AG04450 (cell line): ENCODE measurements at regions not wholly inside any gene's neighbourhood (a gene's known extent, or its start where the extent isn't known, plus 50 kb on each side); places are given as distances from the start of the nearest gene placed in this dataset.
A peak's percentile ranks its signal among the peaks of the same experiment; 100 is the strongest.

Experiments
- CTCF ChIA-PET: fragments of 300-600, 350-600 bp; formaldehyde crosslinking; extraction: SDS; loops from one replicate; lab custom pipeline; 2022; ENCODE audit warnings: antibody characterized with exemption, inconsistent platforms; lab: Charles Lee
- POLR2A ChIA-PET: fragments of 350-600 bp; formaldehyde crosslinking; extraction: SDS; loops from one replicate; lab custom pipeline; 2021; ENCODE audit warnings: antibody characterized with exemption, inconsistent platforms; lab: Yijun Ruan, JAX
- DNase-seq: peaks from one replicate; pipeline ENCODE4 v3.0.0-alpha.2; 2011; ENCODE audit warnings: low read depth, low spot score
- H3K27ac ChIP-seq: one replicate; pipeline ENCODE4 v1.5.1; 2012; ENCODE audit warnings: low read depth, low read length, control low read depth
- H3K27me3 ChIP-seq: one replicate; pipeline ENCODE4 v1.6.0; 2012; ENCODE audit warnings: low read length; ENCODE audit not compliant: control insufficient read depth, insufficient read depth
- H3K4me3 ChIP-seq: 2 replicates; pipeline ENCODE4 v1.5.1; 2011; ENCODE audit warnings: mild to moderate bottlenecking, low read depth, low read length, control low read depth
- H3K9me3 ChIP-seq: 2 replicates; pipeline ENCODE4 v1.5.1; 2012; ENCODE audit warnings: low read length; ENCODE audit not compliant: control insufficient read depth, insufficient read depth
- TF ChIP-seq, protein P1 (sequence below): IDR thresholded peaks from 2 replicates; pipeline ENCODE4 v1.5.1; 2011; ENCODE audit warnings: low read depth, low read length, control low read depth, inconsistent platforms

DNA sequence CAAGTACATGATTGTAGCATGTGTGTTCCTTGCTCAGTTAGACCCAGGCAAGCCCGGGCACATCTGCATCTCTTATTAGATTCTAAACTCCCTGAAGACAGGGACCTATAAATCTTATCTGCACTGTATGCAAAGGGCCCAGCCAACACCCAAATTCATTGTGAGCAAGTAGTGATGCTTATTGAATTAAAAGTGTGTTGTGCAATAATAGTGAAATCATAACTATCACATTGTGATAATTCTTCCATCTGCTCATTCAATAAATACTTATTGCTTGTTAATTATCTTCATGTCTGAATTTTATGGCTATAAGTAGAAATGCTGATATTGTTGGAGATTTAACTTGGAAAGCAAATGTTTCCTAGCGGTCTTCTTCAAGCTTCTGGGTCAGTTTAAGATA is 387.5 kb downstream of the SLC4A3 start:
- Histone ChIP-seq H3K9me3 (no peaks in the 10 kb centered on the region), H3K4me3 (no peak overlapping the region), H3K27me3 (no peaks in the 10 kb centered on the region), H3K27ac (no peak overlapping the region)
- CTCF ChIA-PET: interaction anchor here (1.0 kb wide), 1 partner anchor 22 kb away, joined by 7 read pairs; no protein-coding TSS in a partner anchor
- POLR2A ChIA-PET: no interaction called here
- no peak for DNase-seq
- TF ChIP-seq, protein P1, sequence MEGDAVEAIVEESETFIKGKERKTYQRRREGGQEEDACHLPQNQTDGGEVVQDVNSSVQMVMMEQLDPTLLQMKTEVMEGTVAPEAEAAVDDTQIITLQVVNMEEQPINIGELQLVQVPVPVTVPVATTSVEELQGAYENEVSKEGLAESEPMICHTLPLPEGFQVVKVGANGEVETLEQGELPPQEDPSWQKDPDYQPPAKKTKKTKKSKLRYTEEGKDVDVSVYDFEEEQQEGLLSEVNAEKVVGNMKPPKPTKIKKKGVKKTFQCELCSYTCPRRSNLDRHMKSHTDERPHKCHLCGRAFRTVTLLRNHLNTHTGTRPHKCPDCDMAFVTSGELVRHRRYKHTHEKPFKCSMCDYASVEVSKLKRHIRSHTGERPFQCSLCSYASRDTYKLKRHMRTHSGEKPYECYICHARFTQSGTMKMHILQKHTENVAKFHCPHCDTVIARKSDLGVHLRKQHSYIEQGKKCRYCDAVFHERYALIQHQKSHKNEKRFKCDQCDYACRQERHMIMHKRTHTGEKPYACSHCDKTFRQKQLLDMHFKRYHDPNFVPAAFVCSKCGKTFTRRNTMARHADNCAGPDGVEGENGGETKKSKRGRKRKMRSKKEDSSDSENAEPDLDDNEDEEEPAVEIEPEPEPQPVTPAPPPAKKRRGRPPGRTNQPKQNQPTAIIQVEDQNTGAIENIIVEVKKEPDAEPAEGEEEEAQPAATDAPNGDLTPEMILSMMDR: no peak

DNA sequence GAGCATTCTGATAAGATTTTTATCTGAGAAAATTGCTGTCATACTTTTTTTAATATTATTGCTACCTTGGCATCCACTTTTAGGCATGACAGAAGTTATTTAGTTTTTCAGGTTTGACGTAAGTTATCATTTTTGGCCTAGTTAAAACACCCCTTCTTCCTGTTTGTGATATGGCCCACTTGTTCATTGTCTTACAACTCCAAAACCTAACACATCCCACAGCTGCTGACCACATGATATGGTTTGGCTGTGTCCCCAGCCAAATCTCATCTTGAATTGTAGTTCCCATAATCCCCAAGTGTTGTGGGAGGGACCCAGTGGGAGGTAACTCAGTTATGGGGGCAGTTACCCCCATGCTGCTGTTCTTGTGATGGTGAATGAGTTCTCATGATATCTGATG is 388.1 kb downstream of the SLC4A3 start:
- H3K9me3 ChIP-seq: no peaks in the 10 kb centered on the region
- TF ChIP-seq, protein P1: no peak
- no peak overlapping the region for H3K4me3 ChIP-seq
- ChIA-PET CTCF (interaction anchor here (1.0 kb wide), 1 partner anchor 21 kb away, joined by 7 read pairs; no protein-coding TSS in a partner anchor), POLR2A (no interaction called here)
- no peaks in the 10 kb centered on the region for H3K27me3 ChIP-seq
- no peak for DNase-seq
- H3K27ac ChIP-seq: no peak overlapping the region

- CTCF ChIA-PET: no interaction called here
- no peaks in the 10 kb centered on the region for H3K27me3 ChIP-seq
- TF ChIP-seq, protein P1: no peak
- no peak overlapping the region for H3K27ac ChIP-seq
- no peak for DNase-seq
- no peaks in the 10 kb centered on the region; the same call in 1 of the 2 replicates for H3K9me3 ChIP-seq
- POLR2A ChIA-PET: no interaction called here
- H3K4me3 ChIP-seq: no peak overlapping the region
These were observed 397.8 kb downstream of the SLC4A3 start for GRCh38 chr2:220025207-220025606.

DNA sequence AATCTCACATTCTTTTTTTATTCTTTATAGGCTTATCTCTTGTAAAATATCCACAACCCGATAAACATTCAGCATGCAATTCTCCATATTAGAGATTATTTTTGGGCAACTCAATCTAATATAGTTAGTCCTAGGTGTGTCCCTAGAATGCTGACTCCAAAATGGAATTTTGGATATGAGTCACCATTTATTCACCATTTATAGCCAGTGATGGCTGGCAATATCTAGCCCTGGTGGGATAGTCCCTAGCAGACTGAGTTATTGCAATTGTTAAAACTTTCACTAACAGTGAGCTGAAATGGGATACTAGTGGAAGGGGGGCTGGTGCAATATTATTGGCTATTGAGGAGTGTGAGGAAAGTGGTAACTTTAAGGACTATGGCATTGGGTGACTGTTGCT is 401.6 kb downstream of the SLC4A3 start:
- no peak overlapping the region for H3K27ac ChIP-seq
- ChIA-PET POLR2A (no interaction called here), CTCF (interaction anchor here (0.8 kb wide), 1 partner anchor 9 kb away, joined by 5 read pairs; no protein-coding TSS in a partner anchor)
- no peaks in the 10 kb centered on the region for H3K9me3 ChIP-seq
- DNase-seq: no peak
- no peak overlapping the region for H3K4me3 ChIP-seq
- TF ChIP-seq, protein P1: no peak
- H3K27me3 ChIP-seq: no peaks in the 10 kb centered on the region

DNA sequence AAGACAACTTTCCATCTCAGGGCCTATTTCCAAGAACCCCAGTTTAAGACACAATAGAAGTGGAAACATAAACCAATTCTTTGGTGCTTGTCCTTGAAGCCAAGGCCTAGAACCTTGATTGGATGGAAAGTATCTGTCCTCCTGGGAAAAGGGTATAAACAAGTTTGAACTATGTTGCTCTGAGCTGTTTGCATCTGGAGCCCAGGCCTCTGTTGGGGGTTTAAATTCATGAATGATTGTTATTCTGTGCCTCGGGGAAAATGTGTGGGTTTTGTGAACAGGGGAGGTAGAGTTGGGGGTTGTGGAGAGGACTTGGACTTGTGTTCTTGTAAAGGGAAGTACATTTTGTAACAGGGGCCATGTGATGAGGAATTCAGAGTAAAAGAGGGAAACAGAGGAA is 406.1 kb downstream of the SLC4A3 start:
- peak overlapping the region; percentile 72 for H3K27ac ChIP-seq
- CTCF ChIA-PET: no interaction called here
- no peak for DNase-seq

More for the DNA sequence above, 406.1 kb downstream of the SLC4A3 start:
- TF ChIP-seq, protein P1: no peak
- POLR2A ChIA-PET: no interaction called here
- H3K27me3 ChIP-seq: no peaks in the 10 kb centered on the region
- no peaks in the 10 kb centered on the region for H3K9me3 ChIP-seq
- no peak overlapping the region for H3K4me3 ChIP-seq
